ENCODE measurements at regions not wholly inside any gene's neighbourhood (a gene's known extent, or its start where the extent isn't known, plus 50 kb on each side); places are given as distances from the start of the nearest gene placed in this dataset.

DNA sequence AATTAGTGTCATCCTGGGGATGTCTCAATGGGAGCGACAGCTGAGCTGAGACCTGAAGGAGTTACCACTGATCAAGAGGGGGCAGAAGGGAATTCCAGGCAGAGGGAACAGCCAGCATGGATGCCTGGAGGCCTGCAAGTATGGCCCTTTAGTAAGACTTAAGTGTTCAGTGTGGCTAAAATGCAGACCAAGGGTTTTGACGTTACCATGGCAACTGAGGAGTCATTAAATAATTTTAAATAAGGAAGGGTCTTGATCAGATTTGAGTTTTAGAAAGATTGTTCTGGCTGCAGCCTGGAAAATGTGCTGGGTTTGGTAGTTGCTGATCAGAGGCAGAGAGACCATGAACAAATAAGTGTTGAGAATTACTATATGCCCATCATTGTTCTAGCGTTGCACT, 285.5 kb downstream of the USP46 start:
- no peak for TF ChIP-seq TARDBP (IDR thresholded peaks at IDR 0.05)
- no peak for TF ChIP-seq NFRKB (IDR thresholded peaks at IDR 0.05)
- TF ChIP-seq FOXK2 (IDR thresholded peaks at IDR 0.05), result no peak
- TF ChIP-seq, protein P1, sequence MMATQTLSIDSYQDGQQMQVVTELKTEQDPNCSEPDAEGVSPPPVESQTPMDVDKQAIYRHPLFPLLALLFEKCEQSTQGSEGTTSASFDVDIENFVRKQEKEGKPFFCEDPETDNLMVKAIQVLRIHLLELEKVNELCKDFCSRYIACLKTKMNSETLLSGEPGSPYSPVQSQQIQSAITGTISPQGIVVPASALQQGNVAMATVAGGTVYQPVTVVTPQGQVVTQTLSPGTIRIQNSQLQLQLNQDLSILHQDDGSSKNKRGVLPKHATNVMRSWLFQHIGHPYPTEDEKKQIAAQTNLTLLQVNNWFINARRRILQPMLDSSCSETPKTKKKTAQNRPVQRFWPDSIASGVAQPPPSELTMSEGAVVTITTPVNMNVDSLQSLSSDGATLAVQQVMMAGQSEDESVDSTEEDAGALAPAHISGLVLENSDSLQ (IDR thresholded peaks at IDR 0.05), result no peak
- no peak for TF ChIP-seq SP1 (IDR thresholded peaks at IDR 0.05)
- no peak for TF ChIP-seq FOXA1 (IDR thresholded peaks at IDR 0.05)
- no peak for TF ChIP-seq L3MBTL2 (conservative IDR thresholded peaks at IDR 0.05)
- no peak for TF ChIP-seq SUZ12 (IDR thresholded peaks at IDR 0.05)
- no peak for TF ChIP-seq ELF4 (IDR thresholded peaks at IDR 0.05)
- TF ChIP-seq FOXM1 (IDR thresholded peaks at IDR 0.05; ENCODE audit: borderline replicate concordance), result no peak
- no peak for TF ChIP-seq HDGF (IDR thresholded peaks at IDR 0.05; ENCODE audit: borderline replicate concordance)
- TF ChIP-seq ZNF384 (IDR thresholded peaks at IDR 0.05), result no peak
- no peak for TF ChIP-seq CTBP1 (IDR thresholded peaks at IDR 0.05; ENCODE audit: borderline replicate concordance)
